ENCODE measurements at regions not wholly inside any gene's neighbourhood (a gene's known extent, or its start where the extent isn't known, plus 50 kb on each side); places are given as distances from the start of the nearest gene placed in this dataset.

- TF ChIP-seq POLR2AphosphoS5 (IDR thresholded peaks at IDR 0.05) (no peak), CTCF (IDR thresholded peaks at IDR 0.05) (no peak), EP300 (IDR thresholded peaks at IDR 0.05) (no peak)
These were observed 187.0 kb downstream of the FASLG start for GRCh38 chr1:172845865-172846264.

All from stomach (tissue), 4 donors.